SH-SY5Y (cell line): ENCODE measurements at regions not wholly inside any gene's neighbourhood (a gene's known extent, or its start where the extent isn't known, plus 50 kb on each side); places are given as distances from the start of the nearest gene placed in this dataset.

Experiments used
- GATA2 ChIP-seq: IDR thresholded peaks from 2 replicates; pipeline ENCODE4 v1.6.1; 2011; ENCODE audit warnings: mild to moderate bottlenecking, low read depth, low read length
- GATA3 ChIP-seq: IDR thresholded peaks from 2 replicates; pipeline ENCODE4 v1.6.1; 2011; ENCODE audit warnings: low read depth, mild to moderate bottlenecking, low read length, moderate library complexity

- TF ChIP-seq GATA2 (no peak), GATA3 (no peak)
Observed at GRCh38 chr10:31173752-31174151, 142.1 kb upstream of the ZNF438 start.

DNA sequence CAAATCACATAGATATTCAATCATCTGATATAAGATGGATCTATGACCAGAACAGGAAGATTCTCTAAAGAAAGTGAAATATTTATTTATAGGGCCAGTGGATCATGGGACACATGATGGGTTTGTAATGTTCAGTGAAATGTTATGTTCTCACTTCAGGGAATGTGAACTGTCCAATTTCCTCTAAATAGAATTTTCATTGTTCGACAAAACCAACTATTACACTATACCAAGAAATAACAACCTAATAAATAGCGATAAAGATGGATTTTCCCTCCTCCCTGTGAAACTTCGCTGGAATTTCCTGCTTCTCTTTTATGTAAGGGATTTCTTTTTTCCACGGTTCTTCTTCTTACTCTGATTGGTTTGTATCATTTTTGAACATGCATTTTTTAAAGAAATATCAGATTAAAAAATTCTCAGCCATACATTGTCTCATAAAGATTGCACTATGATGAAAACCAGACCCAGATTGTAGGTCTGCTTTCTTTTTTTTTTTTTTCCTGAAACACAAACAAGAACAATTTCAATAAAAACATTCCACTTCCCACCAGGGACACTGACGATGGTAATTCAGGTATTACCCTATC is 139.8 kb upstream of the ZEB1 start:
- TF ChIP-seq GATA2 (no peak), GATA3 (no peak)

DNA sequence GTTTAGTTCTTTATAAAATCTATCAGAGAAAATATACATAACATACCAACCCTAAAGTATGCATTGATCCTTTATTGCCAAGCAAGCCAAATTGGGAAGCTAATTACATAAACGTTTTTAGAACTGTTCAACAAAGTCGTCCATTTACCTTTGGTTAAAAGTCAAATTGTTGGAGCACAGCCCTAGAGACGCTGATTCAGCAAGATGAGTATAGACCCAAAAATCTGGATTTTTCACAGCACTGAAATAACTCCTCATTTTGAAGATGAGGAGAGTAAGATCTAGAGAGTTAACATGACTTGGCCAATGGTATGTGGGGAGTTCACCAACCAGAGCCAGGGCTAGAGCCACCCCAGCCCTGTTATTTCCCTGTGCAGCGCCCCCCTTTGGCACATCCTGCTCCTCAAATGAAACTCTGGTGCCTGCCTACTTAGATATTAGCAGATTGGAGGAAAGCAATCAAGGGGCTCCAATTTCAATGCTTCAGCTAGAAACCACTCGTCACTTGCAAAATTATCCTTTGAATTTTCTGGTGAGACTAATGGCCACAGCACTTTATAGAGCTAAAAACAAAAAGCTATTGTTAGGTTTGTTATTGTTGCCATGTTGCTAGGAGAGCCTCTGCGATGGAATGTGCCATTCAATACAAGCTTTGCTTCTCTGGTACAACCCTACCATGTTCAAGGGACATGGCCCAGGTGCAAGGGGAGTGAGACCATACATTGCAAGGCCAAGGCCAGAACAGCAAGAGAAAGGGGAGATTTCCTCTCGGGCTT is 132.6 kb upstream of the ZEB1 start:
- TF ChIP-seq GATA3 (no peak), GATA2 (no peak)

DNA sequence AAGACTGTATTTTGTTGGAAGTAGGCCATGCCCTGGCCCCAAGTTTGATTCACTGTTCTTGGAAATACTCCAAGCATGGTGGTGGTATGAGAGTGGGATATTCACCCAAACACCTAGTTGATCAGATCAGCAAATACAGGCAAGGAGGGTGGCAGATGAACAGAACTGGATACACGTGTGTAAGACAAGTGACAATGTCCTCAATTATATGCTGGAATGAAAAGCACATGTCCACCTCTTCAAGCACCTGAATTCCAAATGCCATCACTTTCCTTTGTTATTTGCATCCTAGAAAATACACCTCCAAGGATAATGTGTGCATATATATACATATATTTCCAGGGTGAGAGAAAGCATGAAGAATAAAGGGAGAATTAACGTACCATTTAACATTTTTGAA is 131.8 kb upstream of the ZEB1 start:
- TF ChIP-seq GATA3 (no peak), GATA2 (no peak)

GRCh38 chr10:31187607-31188210 is 131.3 kb upstream of the ZEB1 start:
- TF ChIP-seq GATA2 (no peak), GATA3 (no peak)

DNA sequence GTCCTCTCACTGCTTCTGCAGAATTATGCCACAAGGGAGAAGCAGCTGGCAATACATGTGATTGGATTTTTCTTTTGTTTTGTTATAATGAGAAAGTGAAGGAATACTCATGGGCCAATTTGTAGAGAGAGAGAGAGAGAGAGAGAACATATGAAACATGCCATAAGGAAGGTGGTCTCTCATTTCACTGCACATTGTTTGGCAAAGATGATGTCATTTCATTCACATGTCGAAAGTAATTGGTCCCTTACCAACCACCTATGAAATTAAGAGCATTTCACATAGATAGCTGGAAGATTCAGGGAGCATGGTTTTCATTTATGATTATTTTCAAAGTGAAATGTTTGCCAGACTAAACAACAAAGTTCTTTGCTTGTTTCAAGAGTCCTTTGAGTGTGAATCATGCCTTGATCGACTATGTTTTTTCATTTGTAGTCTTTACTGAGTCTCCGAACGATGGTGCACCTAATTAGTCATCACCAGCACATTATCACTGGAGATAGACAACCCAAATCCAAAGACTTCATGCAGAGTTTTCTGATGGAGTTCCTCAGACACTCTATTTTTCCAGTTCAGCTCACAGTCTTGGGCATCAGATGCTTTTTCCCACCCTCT is 130.1 kb upstream of the ZEB1 start:
- TF ChIP-seq GATA2 (no peak), GATA3 (no peak)

DNA sequence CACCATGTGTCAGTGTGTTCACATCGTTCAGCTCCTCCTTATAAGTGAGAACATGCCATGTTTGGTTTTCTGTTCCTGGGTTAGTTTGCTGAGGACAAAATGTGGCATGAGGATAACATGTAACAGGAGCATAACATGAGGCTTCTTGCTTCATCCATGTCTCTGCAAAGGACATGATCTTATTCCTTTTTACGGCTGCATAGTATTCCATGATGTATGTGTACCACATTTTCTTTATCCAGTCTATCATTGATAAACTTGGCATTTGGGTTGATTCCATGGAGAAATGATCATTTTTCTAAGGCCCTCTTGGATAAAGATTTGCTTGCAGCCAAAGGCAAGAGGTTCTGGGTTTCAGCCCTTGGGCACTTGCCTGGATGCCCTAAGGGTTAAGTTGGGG is 128.5 kb upstream of the ZEB1 start:
- TF ChIP-seq GATA3 (no peak), GATA2 (no peak)

DNA sequence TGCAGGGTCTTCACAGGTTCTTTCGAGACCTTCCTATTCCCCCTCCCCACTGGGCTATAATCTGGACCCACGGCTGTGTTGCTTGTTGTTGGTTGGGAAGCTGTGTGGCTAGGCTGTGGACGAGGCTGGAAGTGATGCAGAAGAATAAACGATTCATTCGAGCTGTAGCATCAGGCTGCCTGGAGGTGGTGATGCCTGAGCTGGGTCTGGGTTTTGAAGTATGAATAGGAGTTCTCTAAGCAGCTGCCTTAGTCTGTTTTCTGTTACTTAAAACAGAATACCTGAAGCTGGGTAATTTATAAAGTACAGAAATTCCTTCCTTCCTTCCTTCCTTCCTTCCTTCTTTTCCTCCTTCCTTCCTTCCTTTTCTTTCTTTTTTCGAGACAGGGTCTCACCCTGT is 126.5 kb upstream of the ZEB1 start:
- TF ChIP-seq GATA2 (no peak), GATA3 (no peak)

GRCh38 chr10:31194986-31195385 is 124.0 kb upstream of the ZEB1 start:
- TF ChIP-seq GATA2 (no peak), GATA3 (no peak)

GRCh38 chr10:31197886-31198285 is 121.1 kb upstream of the ZEB1 start:
- TF ChIP-seq GATA3 (no peak), GATA2 (no peak)

DNA sequence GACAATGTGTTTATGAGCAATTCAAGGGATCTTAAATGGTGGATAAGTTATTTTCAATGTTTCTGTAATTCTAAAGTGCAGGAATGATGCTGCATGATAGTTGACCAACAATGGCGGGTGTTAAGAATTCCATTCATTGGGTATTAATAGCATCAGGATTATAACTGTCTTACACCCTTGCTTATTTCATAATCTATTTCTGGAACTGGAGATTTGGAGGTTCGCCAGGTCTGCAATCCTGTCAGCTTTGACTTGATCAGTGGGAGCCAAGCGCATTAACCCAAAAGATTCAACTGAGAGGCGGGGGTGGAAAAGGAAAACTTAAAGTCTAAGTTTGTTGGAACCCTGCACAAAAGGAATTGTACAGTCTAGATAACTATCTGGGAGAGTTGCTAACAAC is 114.9 kb upstream of the ZEB1 start:
- no peak for TF ChIP-seq GATA2
- TF ChIP-seq GATA3, result no peak

DNA sequence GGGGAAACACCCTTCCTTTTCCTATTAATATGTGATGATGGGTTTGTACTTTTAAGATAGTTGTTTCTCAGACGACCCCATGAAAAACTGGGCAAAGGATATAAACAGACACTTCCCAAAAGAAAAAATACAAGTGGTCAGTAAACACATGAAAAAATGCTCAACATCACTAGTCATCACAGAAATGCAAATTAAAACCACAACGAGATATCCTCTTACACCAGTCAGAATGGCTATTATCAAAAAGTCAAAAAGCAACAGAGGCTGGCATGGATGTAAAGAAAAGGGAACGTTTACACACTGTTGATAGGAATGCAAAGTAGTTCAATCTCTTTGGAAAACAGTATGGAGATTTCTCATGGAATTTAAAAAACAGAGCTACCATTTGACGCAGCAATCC is 111.4 kb upstream of the ZEB1 start:
- TF ChIP-seq GATA2 (no peak), GATA3 (no peak)

GRCh38 chr10:31209478-31209877 is 109.5 kb upstream of the ZEB1 start:
- no peak for TF ChIP-seq GATA2
- TF ChIP-seq GATA3, result no peak

GRCh38 chr10:31210190-31210589 is 108.8 kb upstream of the ZEB1 start:
- TF ChIP-seq GATA2 (no peak), GATA3 (no peak)

DNA sequence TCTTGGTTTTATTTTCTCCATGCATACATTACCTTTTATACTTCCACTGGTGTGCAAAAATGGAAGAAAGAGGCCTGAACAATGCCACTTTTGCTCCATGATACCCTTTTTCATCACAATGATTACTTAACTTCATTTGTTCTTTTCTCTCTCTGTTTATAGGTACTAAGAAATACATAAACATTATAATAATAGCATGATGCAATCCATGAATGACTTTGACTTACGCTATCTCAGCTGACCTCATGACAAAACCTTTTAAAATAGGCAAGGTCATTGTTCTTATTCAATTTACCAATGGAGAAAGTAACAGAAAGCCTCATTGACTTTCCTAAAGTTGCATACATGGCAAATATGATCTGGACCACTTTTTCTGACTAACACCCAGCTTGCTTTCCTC is 105.1 kb upstream of the ZEB1 start:
- TF ChIP-seq GATA2, result no peak
- no peak for TF ChIP-seq GATA3
